ENCODE measurements at regions not wholly inside any gene's neighbourhood (a gene's known extent, or its start where the extent isn't known, plus 50 kb on each side); places are given as distances from the start of the nearest gene placed in this dataset.

DNA sequence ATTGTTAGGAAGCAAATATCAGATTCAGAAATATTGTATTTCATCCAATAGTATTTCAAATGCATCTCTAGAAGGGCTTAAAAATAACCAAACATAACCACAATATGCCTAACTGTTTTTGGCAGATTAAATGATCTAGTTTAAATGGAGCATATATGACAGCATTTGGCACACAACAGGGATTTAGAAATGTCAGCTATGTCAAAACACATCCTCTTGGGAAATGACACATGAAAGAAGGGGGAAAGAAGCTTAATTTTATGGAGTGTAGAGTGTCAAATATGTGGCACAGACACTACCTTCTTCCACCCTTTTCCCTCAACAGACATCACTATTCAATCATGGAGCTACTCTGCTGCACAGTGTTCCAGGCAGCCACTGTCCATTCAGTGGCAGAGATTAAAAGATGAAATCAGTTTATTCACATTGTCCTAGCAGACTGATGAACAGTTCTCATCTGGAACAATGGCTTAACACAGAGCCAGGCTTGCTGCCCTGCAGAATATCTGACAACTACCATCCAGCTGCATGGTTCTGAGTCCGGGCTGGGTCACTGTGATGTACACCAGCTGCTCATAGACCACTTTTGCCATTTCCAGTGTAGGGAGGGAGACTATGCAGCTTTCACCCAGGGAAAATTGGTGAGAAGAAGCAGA lies 349.8 kb downstream of the DHX35 start:
- TF ChIP-seq, protein P1, sequence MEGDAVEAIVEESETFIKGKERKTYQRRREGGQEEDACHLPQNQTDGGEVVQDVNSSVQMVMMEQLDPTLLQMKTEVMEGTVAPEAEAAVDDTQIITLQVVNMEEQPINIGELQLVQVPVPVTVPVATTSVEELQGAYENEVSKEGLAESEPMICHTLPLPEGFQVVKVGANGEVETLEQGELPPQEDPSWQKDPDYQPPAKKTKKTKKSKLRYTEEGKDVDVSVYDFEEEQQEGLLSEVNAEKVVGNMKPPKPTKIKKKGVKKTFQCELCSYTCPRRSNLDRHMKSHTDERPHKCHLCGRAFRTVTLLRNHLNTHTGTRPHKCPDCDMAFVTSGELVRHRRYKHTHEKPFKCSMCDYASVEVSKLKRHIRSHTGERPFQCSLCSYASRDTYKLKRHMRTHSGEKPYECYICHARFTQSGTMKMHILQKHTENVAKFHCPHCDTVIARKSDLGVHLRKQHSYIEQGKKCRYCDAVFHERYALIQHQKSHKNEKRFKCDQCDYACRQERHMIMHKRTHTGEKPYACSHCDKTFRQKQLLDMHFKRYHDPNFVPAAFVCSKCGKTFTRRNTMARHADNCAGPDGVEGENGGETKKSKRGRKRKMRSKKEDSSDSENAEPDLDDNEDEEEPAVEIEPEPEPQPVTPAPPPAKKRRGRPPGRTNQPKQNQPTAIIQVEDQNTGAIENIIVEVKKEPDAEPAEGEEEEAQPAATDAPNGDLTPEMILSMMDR (IDR thresholded peaks at IDR 0.05; ENCODE audit: control insufficient read depth, insufficient read depth, low read depth, low read length, missing control alignments): no peak
- no peak for DNase-seq (ENCODE audit: low read depth)
- H3K4me3 ChIP-seq (ENCODE audit: control insufficient read depth, low read depth, low read length): no peak overlapping the region

DNA sequence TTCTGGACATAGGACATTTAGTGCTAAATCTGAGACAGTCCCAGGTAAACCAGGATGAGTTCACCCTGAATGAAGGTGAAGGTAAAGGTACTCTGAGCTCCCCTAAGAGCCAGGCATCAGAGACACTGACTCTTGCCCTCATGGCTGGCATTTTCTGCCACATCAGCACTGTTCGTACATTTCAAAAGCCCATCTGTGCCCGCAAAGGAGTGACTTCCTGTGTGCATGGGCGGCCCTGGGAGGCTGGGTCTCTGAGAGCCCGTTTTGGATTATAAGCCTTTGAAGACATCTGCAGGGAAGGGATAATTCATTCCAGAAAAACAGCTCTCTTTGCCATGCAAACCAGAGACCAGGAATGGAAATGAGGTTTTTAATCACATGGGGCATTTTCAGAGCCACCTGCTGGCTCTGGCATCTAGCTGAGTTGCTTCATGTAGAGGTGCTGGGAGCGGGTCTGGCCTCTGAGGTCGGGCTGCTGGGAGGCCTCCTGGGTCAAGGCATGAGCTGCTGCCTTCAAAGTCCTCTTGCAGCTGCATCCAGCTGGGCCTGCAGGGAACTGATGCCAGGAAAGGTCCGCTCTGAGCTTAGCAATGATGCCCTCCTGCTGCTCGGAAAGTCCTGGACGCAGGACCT lies 348.3 kb downstream of the DHX35 start:
- DNase-seq (ENCODE audit: low read depth): no peak
- TF ChIP-seq, protein P1 (IDR thresholded peaks at IDR 0.05; ENCODE audit: control insufficient read depth, insufficient read depth, low read depth, low read length, missing control alignments): no peak
- no peak overlapping the region for H3K4me3 ChIP-seq (ENCODE audit: control insufficient read depth, low read depth, low read length)

DNA sequence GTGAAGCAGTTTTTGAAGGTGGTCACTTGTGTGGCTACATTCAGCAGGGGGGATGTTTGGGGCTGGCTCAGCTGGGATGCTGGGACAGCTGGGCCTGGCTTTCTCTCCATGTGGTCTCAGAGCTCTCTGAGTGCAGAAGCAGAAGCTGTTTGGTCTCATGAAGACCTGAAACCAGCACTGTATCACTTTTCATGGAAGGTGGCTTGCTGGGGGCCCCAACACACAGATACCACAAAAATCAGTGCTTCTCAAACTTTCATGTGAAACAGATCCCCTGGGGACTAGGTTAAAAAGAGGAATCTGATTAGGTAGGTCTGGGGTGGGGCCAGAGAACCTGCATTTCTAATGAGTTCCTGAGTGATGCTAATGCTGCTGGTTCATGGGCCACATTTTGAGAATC lies 347.3 kb downstream of the DHX35 start:
- no peak overlapping the region for H3K4me3 ChIP-seq (ENCODE audit: control insufficient read depth, low read depth, low read length)
- TF ChIP-seq, protein P1 (IDR thresholded peaks at IDR 0.05; ENCODE audit: control insufficient read depth, insufficient read depth, low read depth, low read length, missing control alignments): no peak
- no peak for DNase-seq (ENCODE audit: low read depth)

DNA sequence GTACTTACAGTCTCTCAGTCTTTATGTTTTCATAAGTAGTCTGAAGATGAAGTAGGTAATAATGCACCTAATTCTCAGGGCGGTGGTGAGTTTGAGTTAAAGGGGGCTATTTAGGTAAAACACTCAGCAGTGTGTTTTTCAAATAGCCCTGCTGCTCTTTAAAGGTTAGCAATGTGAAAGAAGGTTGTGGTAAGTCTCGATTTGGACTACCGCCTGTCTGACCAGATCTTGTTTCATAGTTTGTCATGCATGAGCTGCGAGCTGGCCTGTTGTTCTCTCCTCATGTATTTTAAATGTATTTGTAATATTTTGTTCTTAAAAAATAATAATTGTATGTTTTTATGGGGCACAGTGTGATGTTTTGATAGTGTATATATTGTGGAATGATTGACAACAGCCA lies 340.2 kb downstream of the DHX35 start:
- no peak overlapping the region for H3K4me3 ChIP-seq (ENCODE audit: control insufficient read depth, low read depth, low read length)
- no peak for DNase-seq (ENCODE audit: low read depth)
- TF ChIP-seq, protein P1 (IDR thresholded peaks at IDR 0.05; ENCODE audit: control insufficient read depth, insufficient read depth, low read depth, low read length, missing control alignments): no peak

DNA sequence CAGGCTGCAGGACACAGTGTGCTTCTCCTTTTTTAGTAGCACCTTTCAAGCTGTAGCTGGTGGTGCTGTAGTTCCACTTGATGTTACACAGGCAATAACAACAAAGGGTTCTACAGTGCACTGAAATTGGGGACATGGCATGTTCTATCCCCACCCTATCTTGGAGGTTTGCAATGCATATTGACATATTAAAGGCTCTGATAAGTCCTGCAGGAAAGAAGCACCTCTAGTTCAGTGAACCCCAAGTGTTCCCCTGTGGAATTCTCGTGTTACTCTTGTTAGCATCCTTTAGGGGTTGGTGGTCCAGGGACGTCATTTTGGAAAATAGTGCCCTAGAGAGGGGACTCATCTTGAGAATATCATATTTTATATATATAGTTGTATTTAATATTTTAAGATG lies 337.6 kb downstream of the DHX35 start:
- no peak for DNase-seq (ENCODE audit: low read depth)
- no peak overlapping the region for H3K4me3 ChIP-seq (ENCODE audit: control insufficient read depth, low read depth, low read length)
- TF ChIP-seq, protein P1 (IDR thresholded peaks at IDR 0.05; ENCODE audit: control insufficient read depth, insufficient read depth, low read depth, low read length, missing control alignments): no peak

DNA sequence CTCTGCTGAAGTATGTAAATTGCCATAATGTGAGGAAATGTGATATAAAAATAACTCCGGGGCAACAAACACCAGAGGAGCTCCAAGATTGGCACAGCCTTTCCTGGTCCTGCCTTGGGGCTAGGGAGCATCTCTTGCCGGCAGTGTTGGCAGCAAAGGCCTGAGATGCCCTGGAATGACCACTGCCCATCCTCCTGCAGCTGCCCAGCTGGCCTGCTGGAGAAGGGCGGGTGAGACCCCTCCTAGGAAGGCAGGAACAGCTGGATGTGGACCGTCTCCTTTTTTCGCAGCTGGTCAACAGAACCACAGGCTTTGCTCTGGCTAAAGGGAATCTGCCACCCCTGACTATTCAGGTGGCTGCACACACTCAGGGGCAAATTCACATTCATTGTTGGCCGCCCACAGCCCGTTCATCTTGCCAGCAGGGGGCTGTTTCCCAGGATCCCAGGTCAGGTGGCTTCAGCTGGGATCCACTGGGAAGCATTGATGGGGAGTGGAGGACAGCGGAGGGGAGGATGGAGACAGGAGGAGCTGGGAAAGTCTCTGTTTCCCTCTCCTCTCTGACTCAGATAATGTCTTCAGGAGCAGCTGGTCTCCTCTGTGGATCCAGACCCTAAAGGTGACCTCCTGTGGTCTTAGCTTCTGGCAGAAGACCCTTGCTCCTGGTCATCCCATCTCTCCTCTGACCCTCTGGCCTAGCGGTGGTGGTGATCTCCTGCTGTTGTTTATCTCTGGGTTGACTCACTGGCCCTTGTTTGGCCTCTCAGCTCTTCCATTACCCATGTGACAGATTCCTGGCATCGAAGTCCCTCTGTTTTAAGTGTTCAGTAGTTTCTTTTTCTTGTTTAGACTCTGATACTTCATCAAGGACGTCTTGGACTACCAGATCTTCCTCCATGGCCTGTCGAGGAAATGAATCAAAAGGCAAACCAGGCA lies 336.7 kb downstream of the DHX35 start:
- TF ChIP-seq, protein P1 (IDR thresholded peaks at IDR 0.05; ENCODE audit: control insufficient read depth, insufficient read depth, low read depth, low read length, missing control alignments): no peak
- DNase-seq (ENCODE audit: low read depth): no peak
- no peak overlapping the region for H3K4me3 ChIP-seq (ENCODE audit: control insufficient read depth, low read depth, low read length)
